H7 (cell line): ENCODE measurements at regions not wholly inside any gene's neighbourhood (a gene's known extent, or its start where the extent isn't known, plus 50 kb on each side); places are given as distances from the start of the nearest gene placed in this dataset.

Source experiments
- DNase-seq: peaks from one replicate; pipeline ENCODE4 v3.0.0; 2012
- H3K27me3 ChIP-seq: 2 replicates; pipeline ENCODE4 v1.6.0; 2011; ENCODE audit warnings: mild to moderate bottlenecking, low read length; ENCODE audit not compliant: control insufficient read depth, insufficient read depth
- H3K36me3 ChIP-seq: replicated peaks from 2 replicates; pipeline ENCODE4 v1.5.1; 2011; ENCODE audit warnings: low read length; ENCODE audit not compliant: control insufficient read depth, insufficient read depth
- H3K4me3 ChIP-seq: 2 replicates; pipeline ENCODE4 v1.5.1; 2011; ENCODE audit warnings: low read depth, mild to moderate bottlenecking, control low read depth, low read length, moderate library complexity; ENCODE audit not compliant: insufficient read depth

DNA sequence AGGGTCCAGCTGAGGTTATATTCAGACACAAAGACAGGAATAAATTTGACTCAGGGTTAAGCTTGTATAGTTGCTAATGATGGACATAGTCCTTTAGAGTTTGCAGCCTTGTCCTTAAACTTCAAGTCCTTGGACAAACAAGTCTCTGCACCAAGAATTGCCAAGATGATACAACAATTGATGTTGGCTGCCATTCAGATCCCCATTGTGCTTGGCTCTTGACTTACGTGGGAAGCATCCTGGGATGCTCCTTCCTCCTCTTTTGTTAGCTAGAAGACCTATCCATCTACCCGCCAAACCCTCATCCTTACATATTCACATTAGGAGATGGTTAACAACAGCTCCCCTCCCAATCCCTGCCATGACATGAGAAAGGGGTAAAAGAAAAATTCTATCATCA, 115.6 kb downstream of the RDH14 start:
- H3K27me3 ChIP-seq = no peaks in the 10 kb centered on the region
- H3K4me3 ChIP-seq = no peak overlapping the region
- H3K36me3 ChIP-seq = no peaks in the 10 kb centered on the region
- no peak for DNase-seq

DNA sequence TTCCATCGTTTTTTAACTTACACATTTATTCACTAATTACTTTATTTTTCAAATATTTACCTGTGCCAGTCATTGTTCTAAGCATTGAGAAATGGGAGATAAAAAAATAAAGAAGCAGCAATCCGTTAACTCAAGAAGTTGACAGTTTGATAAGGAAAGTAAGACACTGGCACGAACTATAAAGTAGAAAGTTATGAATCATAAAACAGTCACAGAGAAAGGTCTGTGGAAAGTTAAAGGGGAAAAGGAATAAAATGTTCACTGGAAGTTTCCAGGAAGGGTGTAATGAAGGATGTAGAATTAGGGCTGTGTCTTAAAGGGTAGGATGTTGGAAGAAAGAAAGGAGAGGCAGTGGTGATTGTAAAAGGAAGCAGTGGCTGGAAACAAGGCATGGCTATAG, 118.9 kb downstream of the RDH14 start:
- no peak for DNase-seq
- Histone ChIP-seq H3K27me3 (no peaks in the 10 kb centered on the region), H3K4me3 (no peak overlapping the region), H3K36me3 (no peaks in the 10 kb centered on the region)

DNA sequence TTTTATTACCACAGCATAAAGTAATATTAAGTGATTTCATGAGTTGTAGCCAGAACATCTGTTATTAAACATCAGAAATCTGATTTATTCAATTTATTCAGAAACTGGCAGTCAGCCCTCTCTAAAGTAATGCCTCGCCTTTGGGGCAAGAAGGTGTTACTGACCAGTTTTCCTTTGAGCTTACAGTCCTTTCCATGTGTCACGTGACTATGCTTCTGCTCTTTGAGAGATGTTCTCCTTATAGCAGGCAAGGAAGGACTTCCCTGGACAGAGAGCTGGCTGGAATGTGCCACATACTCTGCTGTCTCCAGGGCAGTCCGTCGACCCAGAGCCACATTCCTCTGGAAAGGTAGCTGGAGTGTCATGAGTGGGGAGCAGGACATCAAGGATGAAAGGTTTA, 119.7 kb downstream of the RDH14 start:
- Histone ChIP-seq H3K4me3 (no peak overlapping the region), H3K36me3 (no peaks in the 10 kb centered on the region), H3K27me3 (no peaks in the 10 kb centered on the region)
- DNase-seq = no peak

DNA sequence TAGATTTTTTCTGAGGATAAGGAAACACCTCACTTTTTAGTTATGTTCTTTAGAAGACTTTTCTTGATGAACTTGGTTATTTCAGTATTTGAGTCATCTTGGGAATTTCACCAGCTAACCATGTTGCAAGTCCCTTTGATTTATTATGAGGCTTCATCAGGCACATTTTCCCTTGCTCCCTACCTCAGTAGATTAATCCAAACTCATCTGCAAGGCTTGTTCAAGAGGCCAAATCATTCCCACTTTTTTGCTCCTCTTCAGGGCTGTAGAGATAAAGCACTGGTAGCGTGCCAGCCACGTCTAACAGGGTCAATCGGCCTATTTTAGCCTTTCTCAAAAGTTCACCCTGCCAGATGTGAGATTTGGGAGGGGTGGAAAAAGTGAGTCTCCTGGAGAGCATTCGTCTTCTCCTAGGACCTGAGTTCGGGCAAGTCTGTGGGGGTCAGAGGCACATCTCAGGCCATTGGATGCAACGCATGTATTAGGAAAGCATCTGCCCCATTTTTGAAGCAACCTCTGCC, 120.3 kb downstream of the RDH14 start:
- Histone ChIP-seq H3K36me3 (no peaks in the 10 kb centered on the region), H3K4me3 (no peak overlapping the region), H3K27me3 (no peaks in the 10 kb centered on the region)
- DNase-seq = no peak

DNA sequence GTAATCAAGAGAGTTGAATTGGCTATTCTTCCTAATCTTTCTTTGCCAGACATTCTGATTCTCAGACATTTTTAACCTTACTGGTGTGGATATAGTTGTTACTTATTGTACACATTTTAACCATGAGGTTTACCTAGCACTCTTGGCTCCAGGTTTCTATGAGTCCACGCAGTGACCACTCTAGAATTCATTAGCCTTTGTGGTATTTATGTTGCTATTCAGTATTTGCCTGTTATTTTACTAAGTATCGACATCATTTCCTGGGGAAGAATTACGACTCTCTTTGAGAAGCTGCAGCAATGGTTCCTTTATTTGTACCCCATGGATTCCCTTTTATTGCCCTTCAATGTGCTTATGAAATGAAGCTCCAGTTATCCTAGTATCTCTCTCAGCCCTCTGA, 120.7 kb downstream of the RDH14 start:
- no peaks in the 10 kb centered on the region for H3K27me3 ChIP-seq
- no peaks in the 10 kb centered on the region for H3K36me3 ChIP-seq
- H3K4me3 ChIP-seq = no peak overlapping the region
- DNase-seq = no peak

DNA sequence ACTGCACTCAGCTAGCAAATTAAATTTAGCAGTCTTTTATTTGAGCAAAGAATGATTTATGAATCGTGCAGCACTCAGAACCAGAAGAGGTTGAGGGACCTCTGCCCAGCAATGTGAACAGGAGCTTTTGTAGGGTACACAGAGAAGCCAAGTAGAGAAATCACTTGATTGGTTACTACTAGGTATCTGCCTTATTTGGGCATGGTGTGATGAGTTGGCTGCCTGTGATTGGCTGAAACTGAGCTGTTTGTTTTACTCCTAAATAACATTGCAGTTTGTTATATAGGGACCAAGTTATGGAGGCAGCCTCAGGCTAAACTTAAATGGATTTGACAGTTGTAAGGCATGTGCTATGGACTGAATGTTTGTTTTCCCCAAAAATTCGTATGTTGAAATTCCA, 122.5 kb downstream of the RDH14 start:
- Histone ChIP-seq H3K36me3 (no peaks in the 10 kb centered on the region), H3K27me3 (no peaks in the 10 kb centered on the region), H3K4me3 (no peak overlapping the region)
- DNase-seq = no peak

DNA sequence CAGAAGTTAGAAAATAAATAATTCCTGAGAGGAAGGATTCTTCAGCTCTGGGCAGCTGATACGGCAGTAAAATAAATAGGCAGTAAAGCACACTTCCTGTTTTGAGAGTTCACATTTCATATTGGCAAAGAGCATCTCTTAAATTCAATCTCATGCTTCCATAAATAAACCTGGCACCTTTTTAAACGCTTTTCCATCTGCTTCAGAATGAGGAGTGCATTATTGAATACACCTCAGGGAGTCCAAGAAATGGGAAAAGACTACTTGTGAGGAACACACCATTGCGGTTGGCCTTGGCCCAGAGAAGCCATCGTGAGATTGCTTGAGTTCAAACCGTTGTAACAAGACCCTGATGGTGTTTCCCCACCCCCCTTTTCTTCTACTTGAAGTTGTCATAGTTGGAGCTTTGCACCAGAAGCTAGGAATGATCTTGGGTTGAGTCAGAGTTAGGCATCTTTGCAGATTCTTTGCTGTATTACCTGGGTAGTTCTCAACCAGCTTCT, 123.9 kb downstream of the RDH14 start:
- DNase-seq = no peak
- H3K36me3 ChIP-seq = no peaks in the 10 kb centered on the region
- H3K27me3 ChIP-seq = no peaks in the 10 kb centered on the region
- no peak overlapping the region for H3K4me3 ChIP-seq

DNA sequence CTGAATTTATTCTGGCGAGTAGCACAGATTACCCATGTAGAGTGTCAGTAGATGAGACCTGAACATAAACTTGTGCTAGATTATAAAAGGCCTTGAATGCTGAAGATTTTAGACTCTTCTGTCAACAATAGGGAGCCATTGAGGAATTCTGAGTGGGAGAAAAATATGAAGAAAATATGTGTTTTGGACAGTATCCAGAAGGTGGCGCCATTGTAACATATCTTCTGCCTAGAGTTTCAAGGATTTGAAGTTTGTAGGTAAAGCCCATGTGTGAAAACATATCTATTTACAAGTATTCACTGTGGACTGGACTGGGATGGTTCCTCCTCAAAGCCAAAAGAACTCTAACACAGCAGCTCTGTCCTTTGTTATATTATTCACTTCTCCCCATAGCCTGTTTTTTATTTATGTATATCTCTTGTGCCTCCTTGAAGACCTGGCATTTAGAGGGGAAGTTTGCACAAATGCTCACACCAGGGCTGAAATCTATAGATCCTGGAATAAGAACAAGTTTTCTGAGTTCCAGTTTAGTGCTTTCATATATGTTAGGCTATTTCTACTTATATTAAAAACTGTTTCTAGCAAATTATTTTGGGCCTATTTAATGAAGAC, 124.9 kb downstream of the RDH14 start:
- Histone ChIP-seq H3K4me3 (no peak overlapping the region), H3K27me3 (no peaks in the 10 kb centered on the region), H3K36me3 (no peaks in the 10 kb centered on the region)
- DNase-seq = no peak

DNA sequence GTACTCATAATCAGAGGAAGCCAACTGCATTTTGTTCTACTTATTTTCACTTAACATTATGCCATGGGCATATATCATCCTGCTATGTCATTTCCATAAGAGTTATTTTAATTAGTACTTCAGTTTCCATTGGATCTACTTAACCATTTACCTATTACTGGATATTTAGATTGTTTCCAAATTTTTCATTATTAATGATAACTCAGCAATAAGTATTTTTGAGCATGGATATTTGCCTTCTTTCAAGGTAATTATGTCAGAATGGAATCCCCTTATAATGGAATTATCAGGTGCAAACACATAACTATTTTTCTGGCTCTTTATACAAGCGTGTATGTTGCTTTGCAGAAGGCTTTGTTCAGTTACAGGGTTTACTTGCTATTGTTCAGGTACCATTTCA, 126.6 kb downstream of the RDH14 start:
- DNase-seq = no peak
- no peak overlapping the region for H3K4me3 ChIP-seq
- H3K36me3 ChIP-seq = no peaks in the 10 kb centered on the region
- H3K27me3 ChIP-seq = no peaks in the 10 kb centered on the region

DNA sequence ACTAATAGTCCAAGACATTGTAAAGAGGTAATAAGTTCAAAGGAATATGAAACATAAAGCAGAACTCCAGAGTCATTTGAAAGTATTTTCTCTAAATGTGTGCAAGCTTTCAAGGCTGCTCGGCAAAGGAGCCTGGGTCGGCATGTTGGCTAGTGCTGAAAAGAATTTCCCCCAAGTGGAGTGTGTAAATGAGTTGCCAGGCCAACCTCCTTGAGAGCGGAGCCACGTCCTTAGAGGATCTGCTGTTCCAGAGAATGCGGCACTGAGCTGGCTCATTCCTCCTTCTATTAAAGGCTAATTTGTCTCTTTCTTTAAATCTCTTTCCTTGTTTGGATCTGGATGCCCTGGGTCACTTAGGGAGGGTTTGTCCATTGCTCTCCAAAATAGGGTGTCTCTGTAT, 127.5 kb downstream of the RDH14 start:
- peak; percentile 2 for DNase-seq
- Histone ChIP-seq H3K4me3 (no peak overlapping the region), H3K27me3 (no peaks in the 10 kb centered on the region), H3K36me3 (no peaks in the 10 kb centered on the region)

DNA sequence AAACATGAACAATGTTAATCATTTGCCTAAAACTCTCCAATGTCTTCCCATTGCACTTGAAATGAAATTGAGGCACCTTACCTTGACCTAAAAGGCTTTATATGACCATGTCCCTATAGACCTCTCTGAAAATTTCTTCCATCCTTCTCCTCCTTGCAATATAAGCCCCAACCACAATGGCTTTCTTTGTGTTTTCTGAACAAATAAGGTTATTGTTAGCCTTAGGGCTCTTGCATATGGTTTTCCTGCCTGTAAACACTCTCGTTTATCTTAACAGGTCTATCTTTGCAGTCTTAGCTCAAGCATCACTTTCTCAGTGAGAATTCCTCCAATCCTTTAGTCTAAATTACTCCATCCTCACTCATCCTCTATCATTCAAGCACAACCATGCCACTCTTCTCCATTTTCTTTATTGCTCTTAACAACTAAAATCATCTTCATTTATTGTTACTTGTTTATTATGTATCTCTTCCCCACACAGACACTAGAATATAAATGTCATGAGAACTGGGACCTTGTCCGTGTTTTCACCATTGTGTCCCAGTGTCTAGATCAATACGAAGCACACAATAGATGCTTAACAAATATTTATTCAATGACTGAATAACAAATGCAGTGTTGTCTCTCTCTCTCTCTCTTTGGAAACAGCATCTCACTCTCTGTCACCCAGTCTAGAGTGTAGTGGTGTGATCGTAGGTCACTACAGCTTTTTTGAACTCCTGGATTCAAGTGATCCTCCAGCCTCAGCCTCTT, 129.3 kb downstream of the RDH14 start:
- no peaks in the 10 kb centered on the region for H3K36me3 ChIP-seq
- H3K4me3 ChIP-seq = no peak overlapping the region
- H3K27me3 ChIP-seq = no peaks in the 10 kb centered on the region
- DNase-seq = no peak

DNA sequence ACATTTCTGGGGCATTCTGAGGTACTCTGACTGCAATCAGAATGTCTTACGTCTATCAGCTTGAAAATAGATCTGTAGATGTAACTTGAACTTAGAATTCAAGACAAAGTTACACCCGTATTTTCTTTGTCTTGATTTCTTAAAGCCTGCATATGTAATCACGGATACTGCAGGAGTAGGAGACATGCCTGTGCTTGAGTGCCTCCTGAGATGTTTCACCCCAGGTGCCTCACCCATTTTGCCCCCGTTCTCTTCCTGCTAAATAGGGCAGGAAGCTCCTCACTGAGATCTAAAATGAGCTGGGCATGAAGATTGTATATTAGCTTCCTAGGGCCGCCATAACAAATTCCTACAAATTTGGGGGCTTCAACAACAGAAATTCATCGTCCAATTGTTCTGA, 131.9 kb downstream of the RDH14 start:
- no peaks in the 10 kb centered on the region for H3K36me3 ChIP-seq
- no peaks in the 10 kb centered on the region for H3K27me3 ChIP-seq
- no peak overlapping the region for H3K4me3 ChIP-seq
- no peak for DNase-seq

DNA sequence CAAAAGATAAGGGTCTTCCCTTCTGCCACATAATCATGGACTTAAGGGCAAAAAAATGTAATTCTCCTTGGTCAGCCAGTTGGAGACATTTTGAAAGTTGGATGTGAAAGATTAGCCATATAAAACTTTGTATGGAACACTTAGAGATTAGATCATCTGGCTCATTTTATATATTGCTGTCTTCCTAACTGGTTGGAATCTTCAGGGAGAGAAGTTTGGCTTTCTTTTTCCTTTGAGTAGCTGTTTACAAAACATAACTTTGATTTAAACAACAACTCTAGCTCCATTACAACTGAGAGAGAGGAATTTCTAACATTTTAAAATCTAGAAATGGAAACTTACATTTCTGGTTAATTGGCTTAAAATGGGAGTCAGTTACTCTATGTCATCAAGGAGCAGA, 132.7 kb downstream of the RDH14 start:
- no peak overlapping the region for H3K4me3 ChIP-seq

DNA sequence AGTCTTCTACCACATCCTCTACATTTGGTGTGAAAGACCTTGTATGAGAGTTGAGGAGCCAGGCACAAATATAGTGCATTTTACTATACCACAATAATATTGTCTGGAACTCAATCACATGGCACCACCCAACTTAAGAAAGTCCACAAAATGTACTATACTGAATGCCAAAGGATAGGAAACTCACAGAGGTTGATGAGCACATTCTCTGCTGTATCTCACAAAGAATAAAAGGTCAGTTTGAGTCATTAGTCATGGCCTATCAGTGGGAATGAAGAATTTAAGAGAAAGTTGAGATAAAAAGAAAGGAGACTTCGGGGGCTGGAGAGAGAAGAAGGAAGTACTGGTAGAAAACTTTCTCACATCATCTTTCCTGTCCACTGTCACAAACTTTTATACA, 134.3 kb downstream of the RDH14 start:
- no peaks in the 10 kb centered on the region for H3K36me3 ChIP-seq
- DNase-seq = no peak
- no peaks in the 10 kb centered on the region for H3K27me3 ChIP-seq
- no peak overlapping the region for H3K4me3 ChIP-seq

More for the DNA sequence above, 132.7 kb downstream of the RDH14 start:
- Histone ChIP-seq H3K27me3 (no peaks in the 10 kb centered on the region), H3K36me3 (no peaks in the 10 kb centered on the region)
- no peak for DNase-seq

DNA sequence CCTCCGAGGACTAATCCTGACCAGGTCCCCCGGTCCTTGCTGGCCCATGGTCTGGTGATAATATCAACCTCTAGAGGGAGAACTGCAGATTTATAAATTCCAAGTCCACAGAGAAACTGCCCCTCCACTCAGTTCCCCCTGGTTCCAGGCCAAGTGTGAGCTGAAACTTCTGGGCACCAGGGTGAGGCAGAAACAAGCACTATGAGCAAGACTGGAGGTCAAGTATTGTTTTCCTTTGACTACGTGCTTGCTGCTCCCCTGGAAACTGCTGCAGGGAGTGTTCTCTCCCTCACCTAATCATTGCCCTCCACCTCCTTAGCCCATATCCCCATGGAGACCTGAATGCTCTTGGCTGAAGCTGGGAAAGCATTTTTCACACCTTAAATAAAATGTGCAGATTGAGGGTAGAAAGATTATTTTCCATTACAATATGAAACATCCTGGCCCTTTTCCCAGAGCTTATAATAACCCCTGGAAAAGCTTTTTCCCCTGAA, 135.2 kb downstream of the RDH14 start:
- Histone ChIP-seq H3K27me3 (no peaks in the 10 kb centered on the region), H3K4me3 (no peak overlapping the region), H3K36me3 (no peaks in the 10 kb centered on the region)
- DNase-seq = no peak
